GM12864 (cell line): ENCODE measurements at regions not wholly inside any gene's neighbourhood (a gene's known extent, or its start where the extent isn't known, plus 50 kb on each side); places are given as distances from the start of the nearest gene placed in this dataset.
"Not testable (repeated sequence)": the region's sequence is repeated elsewhere in the genome, so short reads cannot be mapped to it uniquely, and the experiment has no call there.

Experiments used
- DNase-seq: peaks from one replicate; pipeline ENCODE4 v3.0.0-alpha.2; 2011; ENCODE audit warnings: low read depth
- H3K4me3 ChIP-seq: 2 replicates; pipeline ENCODE4 v1.5.1; 2011; ENCODE audit warnings: mild to moderate bottlenecking, low read depth, low read length, control low read depth
- CTCF ChIP-seq: IDR thresholded peaks from 2 replicates; pipeline ENCODE4 v1.5.1; 2011; ENCODE audit warnings: low read depth, mild to moderate bottlenecking, moderate library complexity, low read length, control low read depth, inconsistent platforms; ENCODE audit errors: missing control alignments

- H3K4me3 ChIP-seq = no peak overlapping the region
- TF ChIP-seq CTCF = no peak
- DNase-seq = no peak
Measured at GRCh38 chr13:111629016-111629415, 308.6 kb downstream of the TEX29 start.

GRCh38 chr13:111629457-111629856, 309.0 kb downstream of the TEX29 start:
- DNase-seq = no peak
- no peak overlapping the region for H3K4me3 ChIP-seq
- TF ChIP-seq CTCF = no peak

GRCh38 chr13:111629926-111630325, 309.5 kb downstream of the TEX29 start:
- DNase-seq = no peak
- H3K4me3 ChIP-seq = no peak overlapping the region
- no peak for TF ChIP-seq CTCF

GRCh38 chr13:111630406-111630805, 310.0 kb downstream of the TEX29 start:
- DNase-seq = no peak
- no peak for TF ChIP-seq CTCF
- no peak overlapping the region for H3K4me3 ChIP-seq

- not testable (repeated sequence) for H3K4me3 ChIP-seq, DNase-seq
Measured at GRCh38 chr13:111631271-111631670, 310.8 kb downstream of the TEX29 start.

GRCh38 chr13:111632906-111633305, 312.5 kb downstream of the TEX29 start:
- H3K4me3 ChIP-seq = no peak overlapping the region
- no peak for DNase-seq
- no peak for TF ChIP-seq CTCF

- TF ChIP-seq CTCF = no peak
- no peak overlapping the region for H3K4me3 ChIP-seq
- no peak for DNase-seq
Measured at GRCh38 chr13:111633401-111633800, 313.0 kb downstream of the TEX29 start.

GRCh38 chr13:111634410-111634809, 314.0 kb downstream of the TEX29 start:
- no peak overlapping the region for H3K4me3 ChIP-seq
- no peak for TF ChIP-seq CTCF
- no peak for DNase-seq
